H9 (cell line): ENCODE measurements at regions not wholly inside any gene's neighbourhood (a gene's known extent, or its start where the extent isn't known, plus 50 kb on each side); places are given as distances from the start of the nearest gene placed in this dataset.

Experiments used
- DNase-seq: peaks from one replicate; pipeline ENCODE4 v3.0.0-alpha.2; 2017
- H2AFZ ChIP-seq: one replicate; pipeline ENCODE4 v1.6.1; 2013; ENCODE audit warnings: mild to moderate bottlenecking, low read length, control low read depth, moderate library complexity
- H2AK5ac ChIP-seq: 2 replicates; pipeline ENCODE4 v1.6.1; 2013; ENCODE audit warnings: low read length, control low read depth, mixed read lengths; ENCODE audit not compliant: insufficient read length
- H2BK120ac ChIP-seq: one replicate; pipeline ENCODE4 v1.6.1; 2013; ENCODE audit warnings: low read depth, mild to moderate bottlenecking, low read length, control low read depth, inconsistent platforms; ENCODE audit not compliant: poor library complexity, severe bottlenecking
- H2BK12ac ChIP-seq: 2 replicates; pipeline ENCODE4 v1.6.1; 2013; ENCODE audit warnings: low read length, control low read depth, mixed read lengths, low read depth; ENCODE audit not compliant: insufficient read length
- H2BK15ac ChIP-seq: 2 replicates; pipeline ENCODE4 v1.6.1; 2013; ENCODE audit warnings: low read depth, low read length, control low read depth
- H2BK20ac ChIP-seq: one replicate; pipeline ENCODE4 v1.6.1; 2013; ENCODE audit warnings: low read depth, mild to moderate bottlenecking, low read length, control low read depth, inconsistent platforms; ENCODE audit not compliant: poor library complexity, severe bottlenecking
- H2BK5ac ChIP-seq: 2 replicates; pipeline ENCODE4 v1.6.1; 2013; ENCODE audit warnings: low read length, control low read depth, mixed read lengths; ENCODE audit not compliant: insufficient read length
- H3K14ac ChIP-seq: 2 replicates; pipeline ENCODE4 v1.6.1; 2013; ENCODE audit warnings: low read length, control low read depth; ENCODE audit not compliant: insufficient read depth
- H3K18ac ChIP-seq: 2 replicates; pipeline ENCODE4 v1.6.1; 2013; ENCODE audit warnings: low read depth, mild to moderate bottlenecking, mixed read lengths, low read length, control low read depth; ENCODE audit not compliant: insufficient read length
- H3K23ac ChIP-seq: 2 replicates; pipeline ENCODE4 v1.6.1; 2013; ENCODE audit warnings: low read length, control low read depth, mixed read lengths, low read depth; ENCODE audit not compliant: insufficient read length
- H3K23me2 ChIP-seq: 2 replicates; pipeline ENCODE4 v1.6.1; 2013; ENCODE audit warnings: low read depth, mild to moderate bottlenecking, mixed read lengths, low read length, control low read depth; ENCODE audit not compliant: insufficient read length, poor library complexity, severe bottlenecking
- H3K27ac ChIP-seq: 2 replicates; pipeline ENCODE4 v1.5.1; 2013; ENCODE audit warnings: low read length, control low read depth, mixed read lengths, low read depth; ENCODE audit not compliant: insufficient read length
- H3K27me3 ChIP-seq: 2 replicates; pipeline ENCODE4 v1.6.1; 2013; ENCODE audit warnings: low read length, control low read depth, inconsistent platforms; ENCODE audit not compliant: insufficient read depth
- H3K4ac ChIP-seq: 2 replicates; pipeline ENCODE4 v1.6.1; 2013; ENCODE audit warnings: low read depth, mild to moderate bottlenecking, control low read depth, inconsistent platforms, low read length, moderate library complexity
- H3K4me1 ChIP-seq: 2 replicates; pipeline ENCODE4 v1.6.1; 2013; ENCODE audit warnings: low read length, control low read depth, inconsistent platforms; ENCODE audit not compliant: insufficient read depth
- H3K4me2 ChIP-seq: 2 replicates; pipeline ENCODE4 v1.6.1; 2013; ENCODE audit warnings: low read length, control low read depth, mixed read lengths; ENCODE audit not compliant: insufficient read length, insufficient read depth
- H3K56ac ChIP-seq: 2 replicates; pipeline ENCODE4 v1.6.1; 2013; ENCODE audit warnings: low read depth, mild to moderate bottlenecking, mixed read lengths, low read length, control low read depth; ENCODE audit not compliant: insufficient read length
- H3K79me1 ChIP-seq: 2 replicates; pipeline ENCODE4 v1.6.1; 2013; ENCODE audit warnings: low read depth, mild to moderate bottlenecking, moderate library complexity, low read length, control low read depth, inconsistent platforms; ENCODE audit not compliant: insufficient read depth, poor library complexity, severe bottlenecking
- H3K79me2 ChIP-seq: 2 replicates; pipeline ENCODE4 v1.6.1; 2013; ENCODE audit warnings: low read length, control low read depth, inconsistent platforms; ENCODE audit not compliant: insufficient read depth
- H3K9ac ChIP-seq: 2 replicates; pipeline ENCODE4 v1.6.1; 2013; ENCODE audit warnings: low read length, control low read depth, mixed read lengths; ENCODE audit not compliant: insufficient read length; ENCODE audit errors: extremely low read depth
- H3K9me3 ChIP-seq: one replicate; pipeline ENCODE4 v1.6.1; 2013; ENCODE audit warnings: low read depth, low read length, inconsistent platforms; ENCODE audit not compliant: control insufficient read depth
- H3T11ph ChIP-seq: one replicate; pipeline ENCODE4 v1.6.1; 2013; ENCODE audit warnings: mild to moderate bottlenecking, low read length, control low read depth, inconsistent platforms
- H4K20me1 ChIP-seq: one replicate; pipeline ENCODE4 v1.6.1; 2013; ENCODE audit not compliant: control insufficient read depth, insufficient read length, insufficient read depth
- H4K5ac ChIP-seq: 2 replicates; pipeline ENCODE4 v1.6.1; 2013; ENCODE audit warnings: low read depth, mild to moderate bottlenecking, mixed read lengths, low read length, control low read depth; ENCODE audit not compliant: insufficient read length
- H4K8ac ChIP-seq: replicated peaks from 2 replicates; pipeline ENCODE4 v1.6.1; 2013; ENCODE audit warnings: low read length, control low read depth, mixed read lengths, low read depth; ENCODE audit not compliant: insufficient read length
- H4K91ac ChIP-seq: 2 replicates; pipeline ENCODE4 v1.6.1; 2013; ENCODE audit warnings: low read depth, mild to moderate bottlenecking, moderate library complexity, mixed read lengths, low read length, control low read depth; ENCODE audit not compliant: insufficient read length
- H3K27ac Mint-ChIP-seq, 3 experiments: 2 replicates in 2 of 3; 3 replicates in 1 of 3; pipeline ENCODE4 v1.8.0; 2020 to 2021; ENCODE audit warnings: mixed read lengths in 3 of 3, mild to moderate bottlenecking in 1 of 3, moderate library complexity in 1 of 3
- H3K27me3 Mint-ChIP-seq: 2 replicates; pipeline ENCODE4 v1.8.0; 2021; ENCODE audit warnings: low read depth, mild to moderate bottlenecking, moderate library complexity, mixed read lengths
- H3K36me3 Mint-ChIP-seq, 3 experiments: 2 replicates in 2 of 3; 3 replicates in 1 of 3; pipeline ENCODE4 v1.8.0; 2020 to 2021; ENCODE audit warnings: low read depth in 3 of 3, mixed read lengths in 3 of 3; ENCODE audit not compliant: insufficient read depth in 1 of 3
- H3K4me1 Mint-ChIP-seq, 2 experiments: 2 replicates each; pipeline ENCODE4 v1.8.0; 2020; ENCODE audit warnings: mixed read lengths in 2 of 2
- H3K4me3 Mint-ChIP-seq, 2 experiments: 2 replicates in 1 of 2; 3 replicates in 1 of 2; pipeline ENCODE4 v1.8.0; 2020 to 2021; ENCODE audit warnings: mild to moderate bottlenecking in 2 of 2, mixed read lengths in 2 of 2, moderate library complexity in 1 of 2
- H3K9me3 Mint-ChIP-seq, 2 experiments: 2 replicates in 1 of 2; 3 replicates in 1 of 2; pipeline ENCODE4 v1.8.0; 2020; ENCODE audit warnings: mild to moderate bottlenecking in 2 of 2, mixed read lengths in 2 of 2, moderate library complexity in 1 of 2
- CTCF ChIP-seq: fragments of 200-600 bp; sonication (generic); conservative IDR thresholded peaks from 3 replicates; pipeline ENCODE4 v1.8.0; 2021; ENCODE audit warnings: antibody characterized with exemption, mild to moderate bottlenecking
- WGBS: extraction: QIAGEN DNeasy Blood & Tissue Kit; methylation state at CpG from one replicate; pipeline ENCODE4 v1.1.7; 2013; ENCODE audit warnings: missing lambda C conversion rate, low lambda C conversion rate, mixed read lengths; ENCODE audit not compliant: insufficient read length; ENCODE audit errors: extremely low coverage; 5-methylcytosine and 5-hydroxymethylcytosine counted together

GRCh38 chr2:12397854-12398253 is 318.9 kb upstream of the TRIB2 start:
- H2BK12ac ChIP-seq, result no peak overlapping the region
- no peaks in the 10 kb centered on the region for H3K27me3 Mint-ChIP-seq
- H2AFZ ChIP-seq, result no peak overlapping the region
- peaks cover 14 to 22% of the 10 kb centered on the region in 2 experiments for H3K4me1 Mint-ChIP-seq
- H3K9me3 Mint-ChIP-seq, result peaks cover 16% of the 10 kb centered on the region in 2 experiments
- no peak for DNase-seq
- H3K14ac ChIP-seq, result no peak overlapping the region
- H3K4me1 ChIP-seq, result peaks cover 9% of the 10 kb centered on the region
- H3K27me3 ChIP-seq, result no peaks in the 10 kb centered on the region
- no peak overlapping the region for H2AK5ac ChIP-seq
- no peak overlapping the region for H4K5ac ChIP-seq
- H3K4me3 Mint-ChIP-seq, result no peak overlapping the region
- no peak overlapping the region for H3T11ph ChIP-seq
- no peak overlapping the region for H2BK20ac ChIP-seq
- no peak overlapping the region for H2BK5ac ChIP-seq
- no peaks in the 10 kb centered on the region for H3K23me2 ChIP-seq
- no peak overlapping the region for H3K23ac ChIP-seq
- no peak for TF ChIP-seq CTCF
- no peak overlapping the region for H4K8ac ChIP-seq
- H4K20me1 ChIP-seq, result no peaks in the 10 kb centered on the region
- H3K79me1 ChIP-seq, result no peaks in the 10 kb centered on the region
- no peak overlapping the region for H3K27ac ChIP-seq
- H3K27ac Mint-ChIP-seq, result no peak overlapping the region
- no peak overlapping the region for H2BK120ac ChIP-seq
- peaks cover 10 to 17% (median 14%) of the 10 kb centered on the region in 3 experiments for H3K36me3 Mint-ChIP-seq
- H3K9me3 ChIP-seq, result peaks cover 10% of the 10 kb centered on the region
- H2BK15ac ChIP-seq, result no peak overlapping the region
- no peak overlapping the region for H3K56ac ChIP-seq
- H3K18ac ChIP-seq, result no peak overlapping the region
- H3K4me2 ChIP-seq, result no peak overlapping the region
- H3K9ac ChIP-seq, result no peak overlapping the region
- no peak overlapping the region for H4K91ac ChIP-seq
- no peaks in the 10 kb centered on the region for H3K79me2 ChIP-seq
- no CpG with 5 or more reads among the region's 9 CpGs for WGBS
- no peak overlapping the region for H3K4ac ChIP-seq
